BJ (cell line): ENCODE measurements at regions not wholly inside any gene's neighbourhood (a gene's known extent, or its start where the extent isn't known, plus 50 kb on each side); places are given as distances from the start of the nearest gene placed in this dataset.

Source experiments
- CTCF ChIA-PET: fragments of 350-600 bp; formaldehyde crosslinking; extraction: SDS; loops from one replicate; lab custom pipeline; 2021; ENCODE audit warnings: antibody characterized with exemption, inconsistent platforms; lab: Yijun Ruan, JAX
- POLR2A ChIA-PET: fragments of 300-600 bp; sonication (Branson Sonifier 250); formaldehyde crosslinking; extraction: SDS; loops from one replicate; lab custom pipeline; 2021; ENCODE audit warnings: antibody characterized with exemption; lab: Charles Lee
- DNase-seq: peaks from one replicate; pipeline ENCODE4 v3.0.0-alpha.2; 2011; ENCODE audit warnings: low read depth
- H3K27me3 ChIP-seq: 2 replicates; pipeline ENCODE4 v1.6.0; 2011; ENCODE audit warnings: low read length; ENCODE audit not compliant: control insufficient read depth, insufficient read depth
- H3K36me3 ChIP-seq: 2 replicates; pipeline ENCODE4 v1.5.1; 2011; ENCODE audit warnings: low read length; ENCODE audit not compliant: control insufficient read depth, insufficient read depth
- H3K4me3 ChIP-seq: 2 replicates; pipeline ENCODE4 v1.5.1; 2011; ENCODE audit warnings: low read depth, mild to moderate bottlenecking, control low read depth, low read length
- TF ChIP-seq, protein P1 (sequence below): IDR thresholded peaks from 2 replicates; pipeline ENCODE4 v1.5.1; 2011; ENCODE audit warnings: low read depth, mild to moderate bottlenecking, control low read depth, inconsistent platforms, low read length, moderate library complexity; ENCODE audit not compliant: insufficient read depth

DNA sequence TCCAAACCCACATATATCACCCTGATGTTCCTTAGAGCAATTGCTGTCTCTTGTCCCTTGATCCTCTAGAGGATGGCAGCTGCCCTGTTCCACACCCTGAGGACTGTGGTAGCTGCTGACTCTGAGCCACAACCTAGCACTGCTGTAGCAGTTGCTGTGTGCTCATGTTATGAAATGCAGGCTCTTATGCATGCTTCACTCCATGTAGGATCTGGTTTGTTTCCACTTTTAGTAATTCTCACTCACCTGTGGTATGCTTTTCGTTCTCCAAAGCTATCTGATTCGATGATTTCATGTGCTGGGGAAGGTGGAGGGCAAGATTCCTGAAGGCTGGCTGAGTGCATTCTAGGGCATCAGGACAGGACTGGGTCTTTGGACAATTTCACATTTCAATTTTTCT, 649.0 kb upstream of the RAB6C start:
- CTCF ChIA-PET: no interaction called here
- POLR2A ChIA-PET: no interaction called here
- Histone ChIP-seq H3K36me3 (no peaks in the 10 kb centered on the region), H3K27me3 (no peaks in the 10 kb centered on the region), H3K4me3 (no peak overlapping the region)
- TF ChIP-seq, protein P1, sequence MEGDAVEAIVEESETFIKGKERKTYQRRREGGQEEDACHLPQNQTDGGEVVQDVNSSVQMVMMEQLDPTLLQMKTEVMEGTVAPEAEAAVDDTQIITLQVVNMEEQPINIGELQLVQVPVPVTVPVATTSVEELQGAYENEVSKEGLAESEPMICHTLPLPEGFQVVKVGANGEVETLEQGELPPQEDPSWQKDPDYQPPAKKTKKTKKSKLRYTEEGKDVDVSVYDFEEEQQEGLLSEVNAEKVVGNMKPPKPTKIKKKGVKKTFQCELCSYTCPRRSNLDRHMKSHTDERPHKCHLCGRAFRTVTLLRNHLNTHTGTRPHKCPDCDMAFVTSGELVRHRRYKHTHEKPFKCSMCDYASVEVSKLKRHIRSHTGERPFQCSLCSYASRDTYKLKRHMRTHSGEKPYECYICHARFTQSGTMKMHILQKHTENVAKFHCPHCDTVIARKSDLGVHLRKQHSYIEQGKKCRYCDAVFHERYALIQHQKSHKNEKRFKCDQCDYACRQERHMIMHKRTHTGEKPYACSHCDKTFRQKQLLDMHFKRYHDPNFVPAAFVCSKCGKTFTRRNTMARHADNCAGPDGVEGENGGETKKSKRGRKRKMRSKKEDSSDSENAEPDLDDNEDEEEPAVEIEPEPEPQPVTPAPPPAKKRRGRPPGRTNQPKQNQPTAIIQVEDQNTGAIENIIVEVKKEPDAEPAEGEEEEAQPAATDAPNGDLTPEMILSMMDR: no peak
- DNase-seq: no peak

DNA sequence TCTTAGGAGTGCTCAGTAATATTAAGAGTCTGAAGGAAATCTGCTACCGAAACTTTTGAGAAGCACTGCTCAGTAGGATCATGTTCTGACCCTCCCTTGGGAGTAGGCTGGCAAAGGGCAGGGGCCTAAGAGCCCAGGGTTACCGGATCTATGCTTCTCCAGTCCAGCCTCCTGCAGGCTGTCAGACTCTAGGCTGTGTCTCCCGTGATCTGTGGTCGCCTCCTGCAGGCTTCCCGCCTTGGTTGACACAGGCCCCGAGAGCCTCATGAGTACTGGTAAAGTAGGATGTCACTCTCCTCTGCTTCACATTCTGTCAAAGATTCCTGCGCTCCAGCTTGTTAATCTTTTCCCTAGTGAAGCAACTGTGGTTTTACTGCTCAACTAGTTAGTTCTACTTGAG, 647.8 kb upstream of the RAB6C start:
- no peaks in the 10 kb centered on the region for H3K36me3 ChIP-seq
- CTCF ChIA-PET: no interaction called here
- DNase-seq: no peak
- TF ChIP-seq, protein P1: no peak
- no peaks in the 10 kb centered on the region for H3K27me3 ChIP-seq
- no peak overlapping the region for H3K4me3 ChIP-seq
- POLR2A ChIA-PET: no interaction called here

DNA sequence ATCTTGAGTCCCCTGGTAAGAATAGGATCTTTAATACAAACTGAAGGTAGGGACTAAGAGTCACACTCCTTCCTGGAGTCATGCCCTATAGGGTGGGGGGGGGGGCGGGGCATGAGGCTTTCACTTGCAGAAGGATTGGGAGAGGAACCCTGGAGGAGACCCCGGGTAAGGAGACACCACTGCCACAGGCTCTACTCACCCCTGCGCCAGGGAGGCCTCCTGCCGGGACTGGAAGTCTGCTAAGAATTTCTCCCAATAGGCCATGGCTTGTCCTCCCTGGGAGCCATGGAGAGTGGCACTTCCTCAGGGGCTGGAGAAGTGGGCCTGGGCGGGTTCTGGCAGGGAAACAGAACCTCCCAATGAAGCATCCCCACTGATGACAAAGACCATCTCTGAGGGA, 645.3 kb upstream of the RAB6C start:
- CTCF ChIA-PET: no interaction called here
- POLR2A ChIA-PET: no interaction called here
- Histone ChIP-seq H3K4me3 (no peak overlapping the region), H3K27me3 (no peaks in the 10 kb centered on the region), H3K36me3 (no peaks in the 10 kb centered on the region)
- no peak for DNase-seq
- TF ChIP-seq, protein P1: no peak

DNA sequence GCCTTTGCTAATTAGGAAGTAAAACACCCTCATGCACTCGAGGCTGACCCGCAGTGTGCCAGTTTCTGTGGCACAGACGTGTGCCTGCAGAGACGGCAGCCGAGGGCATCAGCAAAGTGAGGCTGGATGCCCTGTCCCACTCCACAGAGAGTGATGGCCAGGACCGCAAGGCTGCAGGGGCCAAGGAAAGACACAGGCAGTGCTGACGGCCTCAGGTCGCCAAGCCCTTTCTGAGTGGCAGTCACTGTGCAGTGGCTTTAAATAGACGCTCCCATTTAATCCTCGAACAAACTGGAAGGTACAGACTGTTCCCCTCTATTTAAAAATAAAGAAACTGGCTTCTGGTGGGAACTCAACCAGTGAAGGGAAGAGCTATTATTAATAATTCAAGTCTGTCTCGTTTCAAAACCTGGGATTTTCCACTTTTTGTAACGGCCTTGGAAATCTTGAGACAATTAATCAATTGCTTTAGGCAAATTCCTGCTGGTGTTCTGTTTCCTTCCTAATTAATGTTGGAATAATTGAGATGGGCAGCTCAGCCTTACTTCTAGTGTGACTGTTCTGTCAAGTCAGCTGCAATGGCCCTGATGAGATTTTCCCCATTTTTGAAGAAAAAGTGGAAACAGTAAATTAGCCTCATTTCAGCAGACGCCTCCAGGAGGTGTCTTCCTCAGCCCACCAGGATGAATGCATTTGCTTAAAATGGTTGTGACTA, 644.6 kb upstream of the RAB6C start:
- POLR2A ChIA-PET: no interaction called here
- Histone ChIP-seq H3K36me3 (no peaks in the 10 kb centered on the region), H3K27me3 (no peaks in the 10 kb centered on the region), H3K4me3 (no peak overlapping the region)
- CTCF ChIA-PET: no interaction called here
- no peak for DNase-seq
- TF ChIP-seq, protein P1: no peak

DNA sequence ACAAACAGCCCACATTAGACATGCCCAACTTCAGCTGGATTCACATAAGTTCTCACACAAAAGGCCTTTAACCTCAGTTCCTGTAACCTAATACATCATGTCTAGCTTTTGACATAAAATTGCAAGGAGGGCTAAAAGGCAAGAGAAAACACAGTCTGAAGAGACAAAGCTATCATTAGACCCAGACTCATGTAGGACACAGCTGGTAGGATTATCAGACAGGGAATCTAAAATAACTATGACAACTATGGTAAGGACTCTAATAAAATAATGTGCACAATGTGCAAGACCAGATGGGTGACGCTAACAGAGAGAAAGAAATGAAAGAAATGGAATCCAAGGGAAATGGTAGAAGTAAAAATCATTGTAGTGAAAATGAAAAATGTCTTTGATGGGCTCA, 643.2 kb upstream of the RAB6C start:
- Histone ChIP-seq H3K4me3 (no peak overlapping the region), H3K27me3 (no peaks in the 10 kb centered on the region), H3K36me3 (no peaks in the 10 kb centered on the region)
- no peak for DNase-seq
- CTCF ChIA-PET: no interaction called here
- TF ChIP-seq, protein P1: no peak
- POLR2A ChIA-PET: no interaction called here
